ENCODE measurements at regions not wholly inside any gene's neighbourhood (a gene's known extent, or its start where the extent isn't known, plus 50 kb on each side); places are given as distances from the start of the nearest gene placed in this dataset.
A peak's percentile ranks its signal among the peaks of the same experiment; 100 is the strongest.

DNA sequence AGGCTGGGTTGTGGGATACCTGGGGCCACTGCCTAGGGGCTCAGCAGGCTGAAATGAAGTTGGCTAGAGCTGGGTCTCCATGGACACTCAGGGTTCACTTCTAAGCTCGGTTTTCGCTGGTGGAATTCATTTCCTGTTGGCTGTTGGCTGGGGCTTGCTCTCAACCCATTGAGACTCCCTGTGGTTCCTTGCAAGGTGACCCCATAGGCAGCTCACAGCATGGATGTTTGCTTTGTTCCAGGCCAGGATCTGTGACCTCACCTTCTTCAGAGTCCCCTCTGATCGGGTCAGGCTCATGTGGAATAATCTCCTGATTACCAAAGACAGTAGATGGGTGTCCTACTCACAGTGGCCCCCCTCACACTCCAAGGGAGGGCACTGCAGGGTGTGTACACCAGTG lies 229.3 kb downstream of the QKI start:
- DNase-seq (ENCODE audit: low read depth) = no peak
- no peak overlapping the region for H3K4me3 ChIP-seq (ENCODE audit: low read depth, low read length)
- TF ChIP-seq, protein P1, sequence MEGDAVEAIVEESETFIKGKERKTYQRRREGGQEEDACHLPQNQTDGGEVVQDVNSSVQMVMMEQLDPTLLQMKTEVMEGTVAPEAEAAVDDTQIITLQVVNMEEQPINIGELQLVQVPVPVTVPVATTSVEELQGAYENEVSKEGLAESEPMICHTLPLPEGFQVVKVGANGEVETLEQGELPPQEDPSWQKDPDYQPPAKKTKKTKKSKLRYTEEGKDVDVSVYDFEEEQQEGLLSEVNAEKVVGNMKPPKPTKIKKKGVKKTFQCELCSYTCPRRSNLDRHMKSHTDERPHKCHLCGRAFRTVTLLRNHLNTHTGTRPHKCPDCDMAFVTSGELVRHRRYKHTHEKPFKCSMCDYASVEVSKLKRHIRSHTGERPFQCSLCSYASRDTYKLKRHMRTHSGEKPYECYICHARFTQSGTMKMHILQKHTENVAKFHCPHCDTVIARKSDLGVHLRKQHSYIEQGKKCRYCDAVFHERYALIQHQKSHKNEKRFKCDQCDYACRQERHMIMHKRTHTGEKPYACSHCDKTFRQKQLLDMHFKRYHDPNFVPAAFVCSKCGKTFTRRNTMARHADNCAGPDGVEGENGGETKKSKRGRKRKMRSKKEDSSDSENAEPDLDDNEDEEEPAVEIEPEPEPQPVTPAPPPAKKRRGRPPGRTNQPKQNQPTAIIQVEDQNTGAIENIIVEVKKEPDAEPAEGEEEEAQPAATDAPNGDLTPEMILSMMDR (IDR thresholded peaks at IDR 0.05; ENCODE audit: low read depth, low read length, missing control alignments) = no peak

DNA sequence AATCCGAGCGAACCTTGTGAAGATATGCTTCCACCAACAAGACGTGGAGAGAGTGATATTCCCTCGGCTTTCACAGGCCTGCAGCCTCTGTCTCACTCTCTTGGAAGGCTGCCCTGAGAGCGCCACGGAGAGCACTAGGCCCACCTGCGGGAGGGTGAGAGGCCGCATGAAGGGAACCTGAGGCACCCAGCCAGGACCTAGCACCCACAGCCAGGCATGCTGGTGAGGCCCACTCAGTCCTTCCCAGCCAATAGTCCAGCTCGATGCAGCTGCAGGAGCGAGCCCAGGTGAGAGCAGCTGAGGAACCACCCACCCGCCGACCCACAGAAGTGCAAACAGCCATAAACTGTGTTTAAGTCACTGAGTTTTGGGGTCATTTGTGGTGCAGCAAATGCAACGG lies 227.2 kb downstream of the QKI start:
- no peak overlapping the region for H3K4me3 ChIP-seq (ENCODE audit: low read depth, low read length)
- DNase-seq (ENCODE audit: low read depth) = no peak

DNA sequence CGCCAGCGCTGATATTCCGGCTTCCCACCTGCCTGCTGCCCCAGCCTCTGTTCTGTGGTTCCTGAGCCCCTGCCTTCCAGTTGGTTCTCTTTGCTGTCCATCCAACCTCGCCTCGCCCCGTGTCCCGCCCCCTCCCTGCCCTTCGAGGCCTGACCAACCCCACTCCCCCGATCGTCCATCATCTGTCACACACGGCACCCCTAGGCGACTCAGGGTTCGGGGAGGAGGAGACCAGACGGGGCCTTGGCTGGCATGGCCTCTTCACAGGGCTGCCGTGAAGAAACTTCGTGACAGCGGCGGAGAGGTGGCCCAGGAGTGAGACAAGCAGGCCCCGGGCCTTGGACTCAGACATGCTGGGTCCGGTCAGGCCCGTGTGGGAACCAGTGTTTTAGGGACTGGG lies 226.1 kb downstream of the QKI start:
- H3K4me3 ChIP-seq (ENCODE audit: low read depth, low read length) = no peak overlapping the region
- DNase-seq (ENCODE audit: low read depth) = no peak
- TF ChIP-seq, protein P1 (IDR thresholded peaks at IDR 0.05; ENCODE audit: low read depth, low read length, missing control alignments) = no peak

More for the DNA sequence above, 227.2 kb downstream of the QKI start:
- TF ChIP-seq, protein P1 (IDR thresholded peaks at IDR 0.05; ENCODE audit: low read depth, low read length, missing control alignments) = no peak

DNA sequence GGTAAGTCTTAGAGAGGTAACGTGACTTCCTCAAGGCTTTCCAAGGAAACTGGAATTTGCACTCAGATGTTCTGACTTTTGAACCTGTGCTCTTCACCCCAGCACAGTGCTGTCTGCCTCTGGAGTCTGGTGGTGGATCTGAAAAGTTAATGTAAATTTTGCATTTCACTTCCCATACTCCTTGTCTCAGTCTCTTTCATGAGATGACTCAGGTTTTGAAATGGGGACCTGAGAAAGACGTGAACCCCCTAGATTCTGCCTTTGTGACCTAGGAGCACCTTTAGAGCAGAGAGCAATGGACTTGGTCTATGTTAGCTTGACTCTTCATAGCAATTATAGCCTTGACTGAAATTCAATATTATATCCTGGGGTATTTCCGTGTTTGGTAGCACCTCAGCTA lies 223.0 kb downstream of the QKI start:
- TF ChIP-seq, protein P1 (IDR thresholded peaks at IDR 0.05; ENCODE audit: low read depth, low read length, missing control alignments) = no peak
- no peak overlapping the region for H3K4me3 ChIP-seq (ENCODE audit: low read depth, low read length)
- DNase-seq (ENCODE audit: low read depth) = peak; percentile 50

DNA sequence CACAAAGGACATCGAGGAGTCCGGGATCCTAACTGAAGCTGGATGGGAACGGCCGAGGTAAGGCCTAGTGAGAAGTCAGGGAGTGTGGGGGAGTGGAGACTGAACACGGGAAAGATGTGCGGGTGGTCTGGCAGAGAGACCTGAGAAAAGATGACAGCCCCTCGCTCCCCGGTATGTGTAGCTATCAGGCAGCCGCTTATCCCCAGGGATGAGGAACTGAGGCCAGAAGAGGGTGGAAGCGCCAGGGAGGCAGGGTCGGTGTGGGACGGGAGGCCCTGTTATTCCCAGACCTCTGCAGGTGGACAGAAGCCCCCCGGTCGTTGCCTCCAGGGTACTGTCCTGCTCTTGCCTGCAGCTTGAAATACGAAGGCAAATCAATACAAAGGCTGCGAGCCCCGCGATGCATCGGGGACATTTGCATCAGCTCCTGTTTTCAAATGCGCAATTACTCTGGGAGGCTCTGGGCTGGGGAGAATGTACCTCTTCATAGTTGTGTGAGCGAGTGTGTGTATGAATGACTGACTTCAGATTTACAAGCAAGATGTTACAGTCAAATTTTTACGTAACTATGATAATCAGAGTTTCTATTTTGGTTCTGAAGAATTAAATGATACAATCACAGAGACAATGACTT lies 221.3 kb downstream of the QKI start:
- TF ChIP-seq, protein P1 (IDR thresholded peaks at IDR 0.05; ENCODE audit: low read depth, low read length, missing control alignments) = no peak
- DNase-seq (ENCODE audit: low read depth) = no peak
- no peak overlapping the region for H3K4me3 ChIP-seq (ENCODE audit: low read depth, low read length)

DNA sequence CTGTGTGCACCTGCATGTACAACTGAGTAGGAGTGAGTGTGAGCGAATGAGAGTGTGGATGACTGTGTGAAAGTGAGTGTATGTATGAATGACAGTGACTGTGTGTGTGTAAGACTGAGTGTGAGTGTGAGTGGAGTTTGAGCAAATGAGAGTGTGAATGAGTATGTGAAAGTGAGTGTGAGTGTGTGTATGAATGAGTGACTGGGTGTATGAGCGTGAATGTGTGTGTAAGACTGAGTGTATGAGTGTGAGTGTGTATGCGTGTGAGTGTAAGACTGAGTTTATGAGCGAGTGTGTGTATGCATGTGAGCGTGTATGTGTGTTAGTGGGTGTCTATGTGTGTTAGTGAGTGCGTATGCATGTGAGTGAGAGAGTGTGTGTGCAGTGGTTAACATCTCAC lies 220.8 kb downstream of the QKI start:
- TF ChIP-seq, protein P1 (IDR thresholded peaks at IDR 0.05; ENCODE audit: low read depth, low read length, missing control alignments) = no peak
- no peak for DNase-seq (ENCODE audit: low read depth)
- H3K4me3 ChIP-seq (ENCODE audit: low read depth, low read length) = no peak overlapping the region

All from GM12864 (cell line).